Parathyroid adenoma (tissue), 2 donors: ENCODE measurements at regions not wholly inside any gene's neighbourhood (a gene's known extent, or its start where the extent isn't known, plus 50 kb on each side); places are given as distances from the start of the nearest gene placed in this dataset.

Experiments
- H2AFZ ChIP-seq: fragments of 300-600 bp; sonication (generic); one replicate; pipeline ENCODE4 v1.7.0; 2017; ENCODE audit warnings: antibody characterized with exemption, mild to moderate bottlenecking
- H3K27ac ChIP-seq: fragments of 300-600 bp; sonication (generic); one replicate; pipeline ENCODE4 v1.7.0; 2017
- H3K27me3 ChIP-seq: fragments of 300-600 bp; sonication (generic); one replicate; pipeline ENCODE4 v1.7.0; 2017; ENCODE audit warnings: low read length; ENCODE audit not compliant: control insufficient read depth, insufficient read depth
- H3K36me3 ChIP-seq: fragments of 300-600 bp; sonication (generic); one replicate; pipeline ENCODE4 v1.7.0; 2017; ENCODE audit warnings: low read length; ENCODE audit not compliant: control insufficient read depth, insufficient read depth
- H3K4me1 ChIP-seq: fragments of 300-600 bp; sonication (generic); one replicate; pipeline ENCODE4 v1.7.0; 2017; ENCODE audit warnings: control low read depth
- H3K4me2 ChIP-seq: fragments of 300-600 bp; sonication (generic); one replicate; pipeline ENCODE4 v1.7.0; 2017; ENCODE audit warnings: low read length
- H3K4me3 ChIP-seq: fragments of 300-600 bp; sonication (generic); one replicate; pipeline ENCODE4 v1.7.0; 2017; ENCODE audit warnings: low read depth, low read length
- H3K79me2 ChIP-seq: fragments of 300-600 bp; sonication (generic); one replicate; pipeline ENCODE4 v1.7.0; 2017; ENCODE audit warnings: control low read depth
- H3K9ac ChIP-seq: fragments of 300-600 bp; sonication (generic); one replicate; pipeline ENCODE4 v1.7.0; 2017; ENCODE audit warnings: mild to moderate bottlenecking
- H3K9me3 ChIP-seq: fragments of 300-600 bp; sonication (generic); one replicate; pipeline ENCODE4 v1.7.0; 2017; ENCODE audit warnings: low read length; ENCODE audit not compliant: control insufficient read depth
- TF ChIP-seq, protein P1 (sequence below): fragments of 300-600 bp; sonication (generic); IDR thresholded peaks from one replicate; pipeline ENCODE4 v1.7.0; 2017; ENCODE audit warnings: antibody characterized with exemption, mild to moderate bottlenecking
- donor health status: primary hyperparathyroidism.

DNA sequence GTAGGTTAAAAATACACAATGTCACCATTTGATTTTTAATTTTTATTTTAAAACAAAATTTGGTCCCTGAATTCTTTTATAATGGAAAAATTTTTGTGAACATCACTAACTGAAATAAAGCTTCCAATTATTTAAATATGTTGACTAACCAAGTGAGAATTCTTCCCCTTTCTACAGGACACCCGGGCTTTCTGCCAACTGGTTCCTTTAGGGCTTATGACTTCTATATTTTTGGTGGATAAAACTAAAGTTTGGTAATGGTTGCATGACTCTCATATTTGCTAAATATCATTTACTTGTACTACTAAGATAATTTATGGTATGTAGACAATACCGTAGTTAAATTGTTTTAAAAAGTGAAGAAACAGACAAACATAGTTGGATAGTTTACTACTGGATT is 291.0 kb upstream of the DOK6 start:
- no peak overlapping the region for H3K4me3 ChIP-seq
- H3K27ac ChIP-seq = no peak overlapping the region
- no peaks in the 10 kb centered on the region for H3K9me3 ChIP-seq
- H3K4me2 ChIP-seq = no peak overlapping the region
- H3K36me3 ChIP-seq = no peaks in the 10 kb centered on the region
- H3K9ac ChIP-seq = no peak overlapping the region
- H3K4me1 ChIP-seq = no peaks in the 10 kb centered on the region
- H3K79me2 ChIP-seq = no peaks in the 10 kb centered on the region
- no peak overlapping the region for H2AFZ ChIP-seq
- H3K27me3 ChIP-seq = no peaks in the 10 kb centered on the region
- TF ChIP-seq, protein P1, sequence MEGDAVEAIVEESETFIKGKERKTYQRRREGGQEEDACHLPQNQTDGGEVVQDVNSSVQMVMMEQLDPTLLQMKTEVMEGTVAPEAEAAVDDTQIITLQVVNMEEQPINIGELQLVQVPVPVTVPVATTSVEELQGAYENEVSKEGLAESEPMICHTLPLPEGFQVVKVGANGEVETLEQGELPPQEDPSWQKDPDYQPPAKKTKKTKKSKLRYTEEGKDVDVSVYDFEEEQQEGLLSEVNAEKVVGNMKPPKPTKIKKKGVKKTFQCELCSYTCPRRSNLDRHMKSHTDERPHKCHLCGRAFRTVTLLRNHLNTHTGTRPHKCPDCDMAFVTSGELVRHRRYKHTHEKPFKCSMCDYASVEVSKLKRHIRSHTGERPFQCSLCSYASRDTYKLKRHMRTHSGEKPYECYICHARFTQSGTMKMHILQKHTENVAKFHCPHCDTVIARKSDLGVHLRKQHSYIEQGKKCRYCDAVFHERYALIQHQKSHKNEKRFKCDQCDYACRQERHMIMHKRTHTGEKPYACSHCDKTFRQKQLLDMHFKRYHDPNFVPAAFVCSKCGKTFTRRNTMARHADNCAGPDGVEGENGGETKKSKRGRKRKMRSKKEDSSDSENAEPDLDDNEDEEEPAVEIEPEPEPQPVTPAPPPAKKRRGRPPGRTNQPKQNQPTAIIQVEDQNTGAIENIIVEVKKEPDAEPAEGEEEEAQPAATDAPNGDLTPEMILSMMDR = no peak

DNA sequence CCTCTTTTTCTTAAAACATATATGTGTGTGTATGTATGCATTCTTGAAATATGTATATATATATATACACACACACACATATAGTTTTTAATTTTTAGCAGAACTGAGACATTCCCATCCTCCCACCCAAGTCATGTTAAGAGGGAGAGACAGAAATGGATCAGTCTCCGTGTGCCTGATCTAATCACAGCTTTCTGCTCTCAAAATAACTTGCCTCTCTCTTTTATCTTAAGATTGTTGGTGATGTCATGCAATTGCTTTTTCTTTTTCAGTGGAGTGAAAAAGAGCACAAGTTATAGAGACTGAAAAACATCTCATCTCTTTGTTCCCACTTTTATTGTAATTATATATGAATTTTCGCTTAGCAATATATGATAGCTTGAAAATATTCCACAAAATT is 279.9 kb upstream of the DOK6 start:
- Histone ChIP-seq H3K27ac (no peak overlapping the region), H3K4me2 (no peak overlapping the region), H3K4me1 (no peaks in the 10 kb centered on the region), H3K9me3 (no peaks in the 10 kb centered on the region), H3K36me3 (no peaks in the 10 kb centered on the region), H3K9ac (no peak overlapping the region), H3K79me2 (no peaks in the 10 kb centered on the region), H2AFZ (no peak overlapping the region), H3K4me3 (no peak overlapping the region), H3K27me3 (no peaks in the 10 kb centered on the region)
- TF ChIP-seq, protein P1 = no peak

DNA sequence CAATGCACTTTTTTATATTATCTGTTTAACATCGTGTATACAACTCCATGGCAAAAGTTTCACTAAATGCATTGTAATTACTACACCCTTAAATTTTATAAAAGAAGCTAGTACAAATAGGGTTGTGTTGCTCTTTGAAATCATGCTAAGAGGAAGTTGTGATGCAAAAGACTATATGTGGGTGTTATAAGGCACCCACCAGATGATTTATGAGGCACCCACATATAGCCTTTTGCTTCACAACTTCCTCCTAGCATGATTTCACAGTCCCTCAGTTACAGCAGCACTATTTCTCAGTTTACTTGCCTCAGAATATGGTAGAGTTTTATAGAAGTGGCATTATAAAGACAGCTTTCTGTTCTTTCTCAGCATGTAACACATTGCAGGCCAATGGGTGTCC is 277.3 kb upstream of the DOK6 start:
- Histone ChIP-seq H3K4me2 (no peak overlapping the region), H3K9me3 (no peaks in the 10 kb centered on the region), H3K79me2 (no peaks in the 10 kb centered on the region), H3K4me3 (no peak overlapping the region), H3K36me3 (no peaks in the 10 kb centered on the region), H2AFZ (no peak overlapping the region), H3K4me1 (no peaks in the 10 kb centered on the region), H3K27ac (no peak overlapping the region), H3K9ac (no peak overlapping the region), H3K27me3 (no peaks in the 10 kb centered on the region)
- TF ChIP-seq, protein P1 = no peak

DNA sequence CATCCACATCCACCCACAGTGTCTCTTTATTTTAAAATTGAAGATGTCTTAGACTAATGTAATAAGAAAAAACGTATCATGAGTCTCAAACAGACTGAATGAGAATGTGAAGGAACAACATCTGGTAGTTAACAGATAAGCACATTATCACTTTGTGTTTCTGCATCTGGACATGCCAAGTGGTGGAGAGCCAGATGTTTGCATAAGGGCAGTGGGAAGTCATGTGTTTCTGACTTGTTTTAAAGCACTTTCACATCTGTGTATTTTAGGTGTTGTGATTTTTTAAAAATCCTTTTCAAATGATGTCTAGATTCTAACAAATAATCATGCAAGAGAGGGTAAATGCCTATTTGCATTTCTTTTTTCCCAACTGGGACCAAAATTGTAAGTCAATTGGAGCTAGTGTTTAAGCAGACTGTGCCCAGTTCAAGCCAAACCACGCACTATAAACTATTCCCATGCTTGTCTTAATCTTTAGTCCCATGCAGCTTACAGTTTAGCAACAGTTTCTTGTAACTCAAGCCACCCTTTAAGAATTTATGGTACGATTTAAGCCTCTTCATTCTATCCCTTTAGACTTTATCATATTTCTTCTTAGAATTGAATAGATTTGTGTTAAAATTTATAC is 272.7 kb upstream of the DOK6 start:
- no peak overlapping the region for H3K4me2 ChIP-seq
- no peak overlapping the region for H2AFZ ChIP-seq
- H3K9ac ChIP-seq = no peak overlapping the region
- H3K36me3 ChIP-seq = no peaks in the 10 kb centered on the region
- H3K27ac ChIP-seq = no peak overlapping the region
- H3K9me3 ChIP-seq = no peaks in the 10 kb centered on the region
- H3K4me1 ChIP-seq = no peaks in the 10 kb centered on the region
- TF ChIP-seq, protein P1 = no peak
- no peak overlapping the region for H3K4me3 ChIP-seq
- H3K79me2 ChIP-seq = no peaks in the 10 kb centered on the region
- no peaks in the 10 kb centered on the region for H3K27me3 ChIP-seq

DNA sequence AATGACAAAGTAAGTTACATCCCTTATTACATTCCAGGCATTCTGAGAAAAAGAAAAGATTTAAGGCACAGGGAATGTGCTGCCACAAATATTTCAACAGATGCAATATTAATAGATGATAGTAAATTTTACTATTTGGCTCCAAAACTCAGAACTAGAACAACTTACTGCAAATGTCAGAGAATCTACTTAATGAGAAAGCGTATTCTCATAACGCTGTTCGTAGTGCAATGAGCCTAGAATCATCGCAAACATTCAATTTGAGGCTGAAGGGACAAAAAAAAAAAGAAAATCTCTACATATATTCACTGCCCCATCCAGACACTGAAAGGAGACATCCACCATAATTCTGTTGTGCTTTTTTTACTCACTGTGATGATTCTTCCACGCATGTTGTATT is 272.1 kb upstream of the DOK6 start:
- Histone ChIP-seq H3K9ac (no peak overlapping the region), H3K27me3 (no peaks in the 10 kb centered on the region), H3K79me2 (no peaks in the 10 kb centered on the region), H3K9me3 (no peaks in the 10 kb centered on the region), H3K4me3 (no peak overlapping the region), H3K27ac (no peak overlapping the region), H2AFZ (no peak overlapping the region), H3K4me1 (no peaks in the 10 kb centered on the region), H3K36me3 (no peaks in the 10 kb centered on the region), H3K4me2 (no peak overlapping the region)
- TF ChIP-seq, protein P1 = no peak
